Keratinocyte (primary cell): ENCODE measurements at regions not wholly inside any gene's neighbourhood (a gene's known extent, or its start where the extent isn't known, plus 50 kb on each side); places are given as distances from the start of the nearest gene placed in this dataset.

ENCODE experiments used
- DNase-seq: peaks from one replicate; pipeline ENCODE4 v3.0.0-alpha.2; 2011; ENCODE audit warnings: low read depth, missing footprints, low spot score
- FAIRE-seq: peaks from 2 replicates; lab custom pipeline; 2011; peaks lifted over from hg19 to GRCh38; lab: Jason Lieb, UNC
- H2AFZ ChIP-seq: 2 replicates; pipeline ENCODE4 v1.6.0; 2012; ENCODE audit warnings: low read length, control low read depth, inconsistent platforms; ENCODE audit not compliant: control insufficient read depth
- H3K27ac ChIP-seq: 2 replicates; pipeline ENCODE4 v1.5.1; 2011; ENCODE audit warnings: low read length; ENCODE audit not compliant: control insufficient read depth, insufficient read depth
- H3K27me3 ChIP-seq: 3 replicates; pipeline ENCODE4 v1.6.0; 2011; ENCODE audit warnings: low read length; ENCODE audit not compliant: control insufficient read depth, insufficient read depth; ENCODE audit errors: extremely low read depth
- H3K36me3 ChIP-seq, 2 experiments: 2 replicates in 1 of 2; 3 replicates in 1 of 2; pipeline ENCODE4 v1.5.1; 2011; ENCODE audit warnings: low read length in 2 of 2, mild to moderate bottlenecking in 1 of 2; ENCODE audit not compliant: control insufficient read depth in 2 of 2, insufficient read depth in 2 of 2; ENCODE audit errors: extremely low read depth in 1 of 2
- H3K4me1 ChIP-seq: 3 replicates; pipeline ENCODE4 v1.5.1; 2011; ENCODE audit warnings: low read length; ENCODE audit not compliant: control insufficient read depth, insufficient read depth; ENCODE audit errors: extremely low read depth
- H3K4me2 ChIP-seq: 3 replicates; pipeline ENCODE4 v1.6.0; 2011; ENCODE audit warnings: low read depth, low read length; ENCODE audit not compliant: control insufficient read depth, insufficient read depth; ENCODE audit errors: extremely low read depth
- H3K4me3 ChIP-seq, 3 experiments: fragments of 200-600 bp in 1 of 3; sonication (generic) in 1 of 3; 2 replicates in 2 of 3; 3 replicates in 1 of 3; pipeline ENCODE4 v1.5.1; 2011 to 2016; ENCODE audit warnings: low read length in 3 of 3, mild to moderate bottlenecking in 3 of 3, control low read depth in 2 of 3, inconsistent platforms in 1 of 3, low read depth in 1 of 3, mixed read lengths in 1 of 3, mixed run types in 1 of 3, moderate library complexity in 1 of 3; ENCODE audit not compliant: control insufficient read depth in 2 of 3, insufficient read depth in 2 of 3; ENCODE audit errors: extremely low read depth in 1 of 3
- H3K79me2 ChIP-seq: 2 replicates; pipeline ENCODE4 v1.6.0; 2012; ENCODE audit warnings: low read length; ENCODE audit not compliant: control insufficient read depth, insufficient read depth
- H3K9ac ChIP-seq: 3 replicates; pipeline ENCODE4 v1.6.0; 2011; ENCODE audit warnings: low read length; ENCODE audit not compliant: control insufficient read depth, insufficient read depth; ENCODE audit errors: extremely low read depth
- H3K9me1 ChIP-seq: 3 replicates; pipeline ENCODE4 v1.6.0; 2011; ENCODE audit warnings: low read length; ENCODE audit not compliant: control insufficient read depth, insufficient read depth; ENCODE audit errors: extremely low read depth
- H3K9me3 ChIP-seq: 2 replicates; pipeline ENCODE4 v1.5.1; 2012; ENCODE audit warnings: low read depth, low read length; ENCODE audit not compliant: control insufficient read depth
- H4K20me1 ChIP-seq: 3 replicates; pipeline ENCODE4 v1.6.0; 2011; ENCODE audit warnings: low read length; ENCODE audit not compliant: control insufficient read depth, insufficient read depth; ENCODE audit errors: extremely low read depth
- CTCF ChIP-seq, 3 experiments: IDR thresholded peaks in 1 of 3; conservative IDR thresholded peaks in 1 of 3; optimal IDR thresholded peaks in 1 of 3; 2 replicates in 2 of 3; 3 replicates in 1 of 3; pipeline versions ENCODE3 to v1.5.1; 2011; ENCODE audit warnings: low read length in 3 of 3, mild to moderate bottlenecking in 3 of 3, moderate library complexity in 2 of 3, control low read depth in 1 of 3, inconsistent platforms in 1 of 3; ENCODE audit not compliant: insufficient read depth in 2 of 3; ENCODE audit errors: extremely low read depth in 1 of 3
- EZH2 ChIP-seq: IDR thresholded peaks from one replicate; pipeline ENCODE4 v1.6.1; 2012; ENCODE audit warnings: inconsistent platforms, mild to moderate bottlenecking, low read length, moderate library complexity
- dilution Hi-C: fragments of 300-500 bp; cut with MboI; formaldehyde crosslinking; loops from one replicate; pipeline ENCODE4 v1.7.0; 2020; ENCODE audit warnings: low sequenced_read_pairs; ENCODE audit not compliant: extremely low pct_ligation_motif_present

DNA sequence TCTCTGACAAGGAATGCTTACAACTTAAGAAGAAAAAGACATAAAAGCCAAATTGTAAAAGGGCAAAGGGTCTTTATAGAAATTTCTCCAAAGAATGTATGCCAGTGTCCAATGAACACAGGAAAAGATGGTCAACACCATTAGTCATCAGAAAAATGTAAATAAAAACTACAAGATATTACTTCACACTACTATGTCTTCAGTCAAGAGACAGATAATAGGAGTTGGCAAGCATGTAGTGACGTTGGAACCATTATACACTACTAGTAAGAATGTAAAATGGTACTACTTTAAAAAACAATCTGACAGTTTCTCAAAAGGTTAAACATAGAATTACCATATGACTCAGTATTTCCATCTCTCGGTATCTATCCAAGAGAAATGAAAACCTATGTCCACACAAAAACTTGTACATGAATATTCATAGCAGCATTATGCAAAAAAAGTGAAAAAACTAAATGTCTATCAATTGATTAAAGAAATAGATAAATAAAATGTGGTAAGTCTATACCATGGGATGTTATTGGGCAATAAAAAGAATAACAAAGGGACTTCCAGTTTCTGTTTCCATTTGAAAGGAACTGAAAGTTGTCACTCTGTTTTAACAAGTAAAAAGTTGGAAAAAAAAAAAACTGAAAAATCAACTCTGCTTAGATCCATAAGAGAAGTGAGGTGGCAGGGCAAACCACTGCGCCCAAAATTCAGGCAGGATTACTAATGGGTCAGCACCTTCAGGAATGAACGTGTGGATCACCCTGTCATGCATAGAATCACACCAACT, 69.8 kb downstream of the ALG10B start:
- no peaks in the 10 kb centered on the region for H3K36me3 ChIP-seq
- H3K27me3 ChIP-seq: no peaks in the 10 kb centered on the region
- no peaks in the 10 kb centered on the region for H3K4me1 ChIP-seq
- no peak overlapping the region for H3K4me2 ChIP-seq
- no peaks in the 10 kb centered on the region for H3K9me3 ChIP-seq
- no peak for DNase-seq
- H3K27ac ChIP-seq: no peak overlapping the region
- no peaks in the 10 kb centered on the region for H3K9me1 ChIP-seq
- H3K4me3 ChIP-seq: no peak overlapping the region
- TF ChIP-seq CTCF (optimal IDR thresholded peaks at IDR 0.05 in 1 of 3, IDR thresholded peaks at IDR 0.05 in 1 of 3, conservative IDR thresholded peaks at IDR 0.05 in 1 of 3; ENCODE audit: extremely low read depth in 1 of 3, insufficient read depth in 2 of 3, low read length in 3 of 3): no peak
- no peak for TF ChIP-seq EZH2
- no peak for FAIRE-seq
- H3K79me2 ChIP-seq: no peaks in the 10 kb centered on the region
- dilution Hi-C loops: no loop called here
- H4K20me1 ChIP-seq: no peaks in the 10 kb centered on the region
- no peak overlapping the region for H3K9ac ChIP-seq
- no peak overlapping the region for H2AFZ ChIP-seq

DNA sequence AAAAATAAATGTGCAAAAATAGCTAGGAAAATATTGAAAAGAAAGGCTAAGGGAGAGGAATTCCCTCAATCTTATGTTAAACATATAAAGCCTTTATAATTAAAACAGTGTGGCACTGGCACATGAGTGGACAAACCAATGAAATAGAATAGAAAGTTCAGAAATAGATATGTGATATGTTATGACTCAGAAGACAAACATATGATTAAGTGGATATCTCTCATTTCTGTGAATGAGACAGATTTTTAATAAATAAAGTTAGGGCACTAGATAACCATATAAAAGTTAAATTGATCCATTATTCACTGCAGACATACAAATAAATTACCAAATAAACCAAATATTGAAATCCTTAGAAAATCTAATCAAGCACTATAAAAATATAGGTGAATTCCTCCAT, 73.0 kb downstream of the ALG10B start:
- no peaks in the 10 kb centered on the region for H3K27me3 ChIP-seq
- no peak for DNase-seq
- H4K20me1 ChIP-seq: no peaks in the 10 kb centered on the region
- no peak for TF ChIP-seq EZH2
- no peak for TF ChIP-seq CTCF (optimal IDR thresholded peaks at IDR 0.05 in 1 of 3, IDR thresholded peaks at IDR 0.05 in 1 of 3, conservative IDR thresholded peaks at IDR 0.05 in 1 of 3; ENCODE audit: extremely low read depth in 1 of 3, insufficient read depth in 2 of 3, low read length in 3 of 3)
- no peak overlapping the region for H3K27ac ChIP-seq
- no peak overlapping the region for H3K4me3 ChIP-seq
- H3K4me1 ChIP-seq: peaks cover 4% of the 10 kb centered on the region
- no peak overlapping the region for H3K4me2 ChIP-seq
- H2AFZ ChIP-seq: no peak overlapping the region
- H3K9ac ChIP-seq: no peak overlapping the region
- no peak for FAIRE-seq
- no peaks in the 10 kb centered on the region for H3K9me3 ChIP-seq
- dilution Hi-C loops: no loop called here
- H3K36me3 ChIP-seq: no peaks in the 10 kb centered on the region
- H3K79me2 ChIP-seq: no peaks in the 10 kb centered on the region
- H3K9me1 ChIP-seq: no peaks in the 10 kb centered on the region
